IMR-90 (cell line): ENCODE measurements at regions not wholly inside any gene's neighbourhood (a gene's known extent, or its start where the extent isn't known, plus 50 kb on each side); places are given as distances from the start of the nearest gene placed in this dataset.

Experiments
- ATAC-seq: fragments of 200-7000 bp; cut with Tn5 transposase; 2 replicates; pipeline ENCODE4 v1.9.1; 2020; ENCODE audit warnings: low read depth, mild to moderate bottlenecking, moderate library complexity
- BruUV-seq: library from RNA; stranded (reverse); fragments of 400-500 nt; replicated peaks from 2 replicates; lab custom pipeline; 2021; lab: Mats Ljungman, UMichigan
- CTCF ChIA-PET: fragments of 300-600 bp; formaldehyde crosslinking; extraction: SDS; loops from one replicate; lab custom pipeline; 2021; ENCODE audit warnings: antibody characterized with exemption; lab: Yijun Ruan, JAX
- POLR2A ChIA-PET: fragments of 300-600 bp; sonication (Branson Sonifier 250); formaldehyde crosslinking; loops from one replicate; lab custom pipeline; 2022; ENCODE audit warnings: antibody characterized with exemption; ENCODE audit not compliant: unreplicated experiment; lab: Charles Lee
- DNase-seq: peaks from one replicate; pipeline ENCODE4 v3.0.0; 2013
- H2AFZ ChIP-seq: replicated peaks from 2 replicates; pipeline ENCODE3; 2013; ENCODE audit warnings: low read length, mild to moderate bottlenecking; ENCODE audit not compliant: poor library complexity
- H2AK5ac ChIP-seq: 2 replicates; pipeline ENCODE4 v1.6.1; 2013; ENCODE audit warnings: low read depth, low read length, inconsistent platforms
- H2AK9ac ChIP-seq: replicated peaks from 2 replicates; pipeline ENCODE3; 2013; ENCODE audit warnings: mild to moderate bottlenecking, low read depth, low read length, moderate library complexity; ENCODE audit not compliant: poor library complexity
- H2BK120ac ChIP-seq: 2 replicates; pipeline ENCODE4 v1.6.1; 2013; ENCODE audit warnings: low read depth, low read length, inconsistent platforms
- H2BK15ac ChIP-seq: 3 replicates; pipeline ENCODE4 v1.6.1; 2013; ENCODE audit warnings: low read depth, low read length, inconsistent platforms
- H2BK20ac ChIP-seq: 2 replicates; pipeline ENCODE4 v1.6.1; 2013; ENCODE audit warnings: low read depth, mild to moderate bottlenecking, inconsistent platforms, low read length, moderate library complexity
- H2BK5ac ChIP-seq: 2 replicates; pipeline ENCODE4 v1.6.1; 2013; ENCODE audit warnings: mild to moderate bottlenecking, low read depth, low read length, inconsistent platforms; ENCODE audit not compliant: poor library complexity, severe bottlenecking
- H3K14ac ChIP-seq: replicated peaks from 2 replicates; pipeline ENCODE4 v1.6.1; 2013; ENCODE audit warnings: low read depth, low read length, inconsistent platforms
- H3K18ac ChIP-seq: 2 replicates; pipeline ENCODE4 v1.6.1; 2013; ENCODE audit warnings: low read depth, low read length, control low read depth
- H3K23ac ChIP-seq: 2 replicates; pipeline ENCODE4 v1.6.1; 2013; ENCODE audit warnings: low read depth, low read length, inconsistent platforms
- H3K27ac ChIP-seq: 2 replicates; pipeline ENCODE4 v1.5.1; 2013; ENCODE audit warnings: mild to moderate bottlenecking, control low read depth, low read length; ENCODE audit not compliant: insufficient read depth
- H3K27me3 ChIP-seq: 2 replicates; pipeline ENCODE4 v1.6.1; 2013; ENCODE audit warnings: low read length; ENCODE audit not compliant: control insufficient read depth, insufficient read depth
- H3K36me3 ChIP-seq: 2 replicates; pipeline ENCODE4 v1.6.1; 2013; ENCODE audit warnings: low read length, mixed read lengths; ENCODE audit not compliant: control insufficient read depth, insufficient read depth
- H3K4ac ChIP-seq: 2 replicates; pipeline ENCODE4 v1.6.1; 2013; ENCODE audit warnings: low read depth, low read length, inconsistent platforms
- H3K4me1 ChIP-seq: 2 replicates; pipeline ENCODE4 v1.6.1; 2013; ENCODE audit warnings: low read length, mixed read lengths; ENCODE audit not compliant: control insufficient read depth, insufficient read depth
- H3K4me2 ChIP-seq: 2 replicates; pipeline ENCODE4 v1.6.1; 2013; ENCODE audit warnings: low read depth, mild to moderate bottlenecking, control low read depth, low read length, moderate library complexity
- H3K4me3 ChIP-seq: 2 replicates; pipeline ENCODE4 v1.5.1; 2013; ENCODE audit warnings: low read depth, mild to moderate bottlenecking, control low read depth, low read length, moderate library complexity; ENCODE audit not compliant: insufficient read depth
- H3K56ac ChIP-seq: 2 replicates; pipeline ENCODE4 v1.6.1; 2013; ENCODE audit warnings: low read length, inconsistent platforms; ENCODE audit not compliant: insufficient read depth; ENCODE audit errors: extremely low read depth
- H3K79me1 ChIP-seq, 2 experiments: 2 replicates each; pipeline ENCODE4 v1.6.1; 2013; ENCODE audit warnings: low read length in 2 of 2, inconsistent platforms in 1 of 2, low read depth in 1 of 2
- H3K9ac ChIP-seq: 2 replicates; pipeline ENCODE4 v1.6.1; 2013; ENCODE audit warnings: low read depth, low read length, control low read depth
- H3K9me1 ChIP-seq: 2 replicates; pipeline ENCODE4 v1.6.1; 2013; ENCODE audit warnings: low read length, inconsistent platforms; ENCODE audit not compliant: insufficient read depth
- H3K9me3 ChIP-seq: 2 replicates; pipeline ENCODE4 v1.6.1; 2013; ENCODE audit warnings: low read length; ENCODE audit not compliant: control insufficient read depth, insufficient read depth
- H4K20me1 ChIP-seq: 2 replicates; pipeline ENCODE4 v1.6.1; 2013; ENCODE audit warnings: low read length, inconsistent platforms; ENCODE audit not compliant: insufficient read depth
- H4K5ac ChIP-seq: 2 replicates; pipeline ENCODE4 v1.6.1; 2013; ENCODE audit warnings: mild to moderate bottlenecking, low read depth, low read length, control low read depth
- H4K8ac ChIP-seq, 2 experiments: 2 replicates each; pipeline ENCODE4 v1.6.1; 2013; ENCODE audit warnings: low read depth in 2 of 2, low read length in 2 of 2, control low read depth in 1 of 2, inconsistent platforms in 1 of 2
- H4K91ac ChIP-seq: 2 replicates; pipeline ENCODE4 v1.6.1; 2013; ENCODE audit warnings: low read depth, low read length, inconsistent platforms; ENCODE audit not compliant: insufficient read depth
- BHLHE40 ChIP-seq: fragments of 150-350 bp; IDR thresholded peaks from 2 replicates; pipeline ENCODE4 v1.6.1; 2016; ENCODE audit warnings: mild to moderate bottlenecking, low read depth, low read length
- CEBPB ChIP-seq: IDR thresholded peaks from 2 replicates; pipeline ENCODE4 v1.6.1; 2012; ENCODE audit warnings: low read depth, low read length, improper control_type of control experiment
- CHD1 ChIP-seq: IDR thresholded peaks from 2 replicates; pipeline ENCODE4 v1.6.1; 2012; ENCODE audit warnings: low read depth, low read length, improper control_type of control experiment
- FOS ChIP-seq: fragments of 150-350 bp; IDR thresholded peaks from 2 replicates; pipeline ENCODE4 v1.6.1; 2016; ENCODE audit warnings: low read depth, low read length
- MAFK ChIP-seq: IDR thresholded peaks from 2 replicates; pipeline ENCODE4 v1.6.1; 2012; ENCODE audit warnings: low read depth, low read length, improper control_type of control experiment
- MAZ ChIP-seq: IDR thresholded peaks from 2 replicates; pipeline ENCODE4 v1.6.1; 2012; ENCODE audit warnings: low read depth, mild to moderate bottlenecking, low read length, improper control_type of control experiment, moderate library complexity, borderline replicate concordance
- MXI1 ChIP-seq: IDR thresholded peaks from 2 replicates; pipeline ENCODE4 v1.6.1; 2012; ENCODE audit warnings: low read depth, mild to moderate bottlenecking, low read length, moderate library complexity, borderline replicate concordance
- NFE2L2 ChIP-seq: fragments of 150-350 bp; IDR thresholded peaks from 2 replicates; pipeline ENCODE4 v1.6.1; 2016; ENCODE audit warnings: low read depth, mild to moderate bottlenecking, low read length
- POLR2A ChIP-seq: IDR thresholded peaks from 2 replicates; pipeline ENCODE4 v1.6.1; 2012; ENCODE audit warnings: mild to moderate bottlenecking, low read depth, low read length
- RAD21 ChIP-seq: IDR thresholded peaks from 2 replicates; pipeline ENCODE4 v1.6.1; 2012; ENCODE audit warnings: low read length, improper control_type of control experiment
- RCOR1 ChIP-seq: IDR thresholded peaks from 2 replicates; pipeline ENCODE4 v1.6.1; 2012; ENCODE audit warnings: mild to moderate bottlenecking, low read length, improper control_type of control experiment; ENCODE audit not compliant: insufficient replicate concordance
- RFX5 ChIP-seq: IDR thresholded peaks from 2 replicates; pipeline ENCODE4 v1.8.0; 2012; ENCODE audit warnings: low read depth, mild to moderate bottlenecking, low read length, moderate library complexity
- SMC3 ChIP-seq: fragments of 150-350 bp; IDR thresholded peaks from 2 replicates; pipeline ENCODE4 v1.6.1; 2016; ENCODE audit warnings: low read depth, mild to moderate bottlenecking, antibody characterized with exemption, low read length, moderate library complexity
- WGBS, 2 experiments: methylation state at CpG; one replicate each; pipeline versions ENCODE4 v1.1.5 to v1.1.7; 2013; ENCODE audit warnings: missing lambda C conversion rate in 2 of 2; ENCODE audit not compliant: insufficient read length in 1 of 2; ENCODE audit errors: extremely low coverage in 2 of 2; 5-methylcytosine and 5-hydroxymethylcytosine counted together
- dilution Hi-C: fragments of 300-500 bp; cut with HindIII; formaldehyde crosslinking; loops from one replicate; pipeline ENCODE4 v1.14.3; 2018; ENCODE audit warnings: low sequenced_read_pairs; ENCODE audit not compliant: unreplicated experiment
- in situ Hi-C: fragments of 300-500 bp; cut with MboI; formaldehyde crosslinking; loops from 3 replicates; pipeline ENCODE4 v1.14.3; 2019; ENCODE audit warnings: low sequenced_read_pairs, inconsistent platforms, mixed read lengths
- intact Hi-C: fragments of 100-400 bp; cut with micrococcal nuclease; formaldehyde crosslinking; loops from 2 replicates; pipeline ENCODE4 v1.10.0; 2022
- TF ChIP-seq, protein P1 (sequence below): fragments of 150-350 bp; IDR thresholded peaks from 2 replicates; pipeline ENCODE4 v1.6.1; 2017; ENCODE audit warnings: mild to moderate bottlenecking, antibody characterized with exemption, low read length, low read depth
- TF ChIP-seq, protein P2 (sequence below): conservative IDR thresholded peaks from 2 replicates; pipeline ENCODE4 v1.5.1; 2012; ENCODE audit warnings: mild to moderate bottlenecking, low read depth, low read length, improper control_type of control experiment

GRCh38 chr1:55316947-55317662, 101.9 kb upstream of the USP24 start:
- H2AK5ac ChIP-seq: peak overlapping the region; percentile 11; the same call in 1 of the 2 replicates
- H3K56ac ChIP-seq: no peak overlapping the region
- H2AK9ac ChIP-seq: no peak overlapping the region
- no peak overlapping the region for H2BK20ac ChIP-seq
- no CpG with 5 or more reads among the region's 7 CpGs for WGBS, 2 experiments
- H3K9me3 ChIP-seq: no peaks in the 10 kb centered on the region
- H3K27me3 ChIP-seq: 0 out of 2 replicates have a peak, but pooled peaks cover 2% of the 10 kb centered on the region
- no peak overlapping the region for H3K18ac ChIP-seq
- H3K14ac ChIP-seq: no peak overlapping the region
- H2BK5ac ChIP-seq: no peak overlapping the region
- H3K27ac ChIP-seq: no peak overlapping the region
- no peak overlapping the region for H4K5ac ChIP-seq
- peaks cover 7% of the 10 kb centered on the region; the same call in 1 of the 2 replicates for H3K9me1 ChIP-seq
- dilution Hi-C loops (no loop called here), in situ Hi-C loops (no loop called here), intact Hi-C loops (no loop called here)
- CTCF ChIA-PET: interaction anchor here (1.0 to 1.1 kb wide), 2 partner anchors 10 to 11 kb away, joined by 3 read pairs; no protein-coding TSS in a partner anchor
- H3K23ac ChIP-seq: no peak overlapping the region
- no TSS peak for BruUV-seq
- peaks cover 9% of the 10 kb centered on the region for H3K4me1 ChIP-seq
- no peak overlapping the region for H4K91ac ChIP-seq
- no peak overlapping the region for H3K4me2 ChIP-seq
- no peak overlapping the region for H3K4me3 ChIP-seq
- H4K8ac ChIP-seq: no peak overlapping the region
- H2AFZ ChIP-seq: peak overlapping the region; percentile 13
- POLR2A ChIA-PET: no interaction called here
- 0 out of 2 replicates have a peak overlapping the region, but pooled peaks have one; percentile 4 for H3K4ac ChIP-seq
- no peak for ATAC-seq
- no peak overlapping the region for H3K9ac ChIP-seq
- no peaks in the 10 kb centered on the region for H4K20me1 ChIP-seq
- no peak overlapping the region for H2BK120ac ChIP-seq
- H3K36me3 ChIP-seq: no peaks in the 10 kb centered on the region
- H3K79me1 ChIP-seq: no peaks in the 10 kb centered on the region
- 0 out of 3 replicates have a peak overlapping the region, but pooled peaks have one; percentile 11 for H2BK15ac ChIP-seq
- DNase-seq: no peak
- TF ChIP-seq RCOR1 (no peak), MXI1 (no peak), RAD21 (no peak), NFE2L2 (no peak), MAZ (no peak), RFX5 (no peak), CHD1 (no peak), MAFK (no peak), SMC3 (no peak), CEBPB (no peak), BHLHE40 (no peak), FOS (no peak), POLR2A (no peak)
- TF ChIP-seq, protein P1, sequence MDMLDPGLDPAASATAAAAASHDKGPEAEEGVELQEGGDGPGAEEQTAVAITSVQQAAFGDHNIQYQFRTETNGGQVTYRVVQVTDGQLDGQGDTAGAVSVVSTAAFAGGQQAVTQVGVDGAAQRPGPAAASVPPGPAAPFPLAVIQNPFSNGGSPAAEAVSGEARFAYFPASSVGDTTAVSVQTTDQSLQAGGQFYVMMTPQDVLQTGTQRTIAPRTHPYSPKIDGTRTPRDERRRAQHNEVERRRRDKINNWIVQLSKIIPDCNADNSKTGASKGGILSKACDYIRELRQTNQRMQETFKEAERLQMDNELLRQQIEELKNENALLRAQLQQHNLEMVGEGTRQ: no peak
- TF ChIP-seq, protein P2, sequence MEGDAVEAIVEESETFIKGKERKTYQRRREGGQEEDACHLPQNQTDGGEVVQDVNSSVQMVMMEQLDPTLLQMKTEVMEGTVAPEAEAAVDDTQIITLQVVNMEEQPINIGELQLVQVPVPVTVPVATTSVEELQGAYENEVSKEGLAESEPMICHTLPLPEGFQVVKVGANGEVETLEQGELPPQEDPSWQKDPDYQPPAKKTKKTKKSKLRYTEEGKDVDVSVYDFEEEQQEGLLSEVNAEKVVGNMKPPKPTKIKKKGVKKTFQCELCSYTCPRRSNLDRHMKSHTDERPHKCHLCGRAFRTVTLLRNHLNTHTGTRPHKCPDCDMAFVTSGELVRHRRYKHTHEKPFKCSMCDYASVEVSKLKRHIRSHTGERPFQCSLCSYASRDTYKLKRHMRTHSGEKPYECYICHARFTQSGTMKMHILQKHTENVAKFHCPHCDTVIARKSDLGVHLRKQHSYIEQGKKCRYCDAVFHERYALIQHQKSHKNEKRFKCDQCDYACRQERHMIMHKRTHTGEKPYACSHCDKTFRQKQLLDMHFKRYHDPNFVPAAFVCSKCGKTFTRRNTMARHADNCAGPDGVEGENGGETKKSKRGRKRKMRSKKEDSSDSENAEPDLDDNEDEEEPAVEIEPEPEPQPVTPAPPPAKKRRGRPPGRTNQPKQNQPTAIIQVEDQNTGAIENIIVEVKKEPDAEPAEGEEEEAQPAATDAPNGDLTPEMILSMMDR: no peak
